ENCODE measurements at regions not wholly inside any gene's neighbourhood (a gene's known extent, or its start where the extent isn't known, plus 50 kb on each side); places are given as distances from the start of the nearest gene placed in this dataset.

DNA sequence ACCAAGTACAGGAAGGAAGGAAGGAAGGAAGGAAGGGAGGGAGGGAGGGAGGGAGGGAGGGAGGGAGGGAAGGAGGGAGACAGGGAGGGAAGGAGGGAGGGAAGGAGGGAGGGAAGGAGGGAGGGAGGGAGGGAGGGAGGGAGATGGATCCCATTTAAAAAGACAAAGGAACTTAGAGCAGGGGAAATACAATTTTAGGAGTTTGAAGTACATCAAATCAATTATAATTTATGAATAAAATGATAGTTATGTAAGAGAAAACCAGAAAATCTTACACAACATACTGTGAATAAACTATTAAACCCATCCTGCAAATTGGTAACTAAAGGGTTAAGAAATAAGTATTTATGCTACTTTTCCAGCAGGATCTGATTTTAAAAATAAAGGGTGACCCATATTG, 475.9 kb downstream of the HDGFL1 start:
- DNase-seq: no peak

DNA sequence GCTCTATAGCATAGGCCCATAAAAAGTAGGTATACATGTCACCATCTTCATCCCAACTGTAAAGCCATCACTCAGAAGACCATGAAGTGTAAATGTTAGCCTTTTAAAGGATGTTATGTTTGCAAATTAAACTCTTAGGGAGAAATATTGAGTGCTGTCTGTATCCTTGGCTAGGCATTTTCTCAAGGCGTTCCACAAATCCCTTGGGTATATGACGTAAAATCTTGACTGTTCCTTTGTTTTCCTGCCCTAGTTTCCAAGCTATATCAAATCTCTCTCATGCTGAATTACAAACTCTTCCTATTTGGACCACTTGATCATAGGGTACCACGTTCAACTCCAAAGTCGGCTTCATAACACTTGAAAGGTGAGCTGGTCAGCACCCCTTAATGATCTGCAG, 486.2 kb downstream of the HDGFL1 start:
- DNase-seq: no peak

DNA sequence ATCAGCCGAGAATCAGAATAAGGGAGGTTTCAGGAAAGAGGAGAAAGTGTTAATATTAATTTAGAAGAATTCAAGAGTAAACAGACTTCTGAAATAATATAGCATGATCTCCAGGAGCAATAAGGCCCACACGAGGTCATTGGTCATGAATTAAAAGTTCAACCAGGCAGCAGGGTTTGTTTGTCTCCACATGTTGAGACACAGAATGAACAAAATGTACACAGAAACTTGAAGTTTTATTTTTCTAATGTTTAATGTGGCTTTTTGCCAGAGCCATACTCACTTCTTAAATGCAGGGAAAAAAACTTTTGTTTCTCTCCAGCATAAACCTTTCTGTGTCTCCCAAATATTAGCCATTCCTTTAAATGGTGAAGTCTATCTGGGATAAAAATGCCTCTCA, 504.5 kb downstream of the HDGFL1 start:
- no peak for DNase-seq

DNA sequence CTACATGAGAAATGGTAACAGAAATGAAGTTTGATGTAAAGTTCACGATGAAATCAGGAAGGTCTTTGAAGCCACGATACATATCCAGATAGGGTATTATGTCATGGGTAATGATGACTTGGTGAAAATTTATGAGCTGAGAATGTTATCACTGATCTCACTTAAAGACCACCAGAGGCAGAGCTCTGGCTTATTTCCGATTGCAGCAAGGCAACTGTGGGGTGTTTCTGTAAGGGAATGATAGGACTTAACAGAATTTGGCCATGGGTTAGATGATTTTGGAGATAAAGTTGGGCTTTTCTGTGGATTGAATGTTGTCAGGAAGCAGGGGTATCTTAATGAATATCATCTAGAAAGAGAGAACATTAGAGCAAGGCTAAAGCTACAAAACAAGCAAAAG, 508.4 kb downstream of the HDGFL1 start:
- no peak for DNase-seq

DNA sequence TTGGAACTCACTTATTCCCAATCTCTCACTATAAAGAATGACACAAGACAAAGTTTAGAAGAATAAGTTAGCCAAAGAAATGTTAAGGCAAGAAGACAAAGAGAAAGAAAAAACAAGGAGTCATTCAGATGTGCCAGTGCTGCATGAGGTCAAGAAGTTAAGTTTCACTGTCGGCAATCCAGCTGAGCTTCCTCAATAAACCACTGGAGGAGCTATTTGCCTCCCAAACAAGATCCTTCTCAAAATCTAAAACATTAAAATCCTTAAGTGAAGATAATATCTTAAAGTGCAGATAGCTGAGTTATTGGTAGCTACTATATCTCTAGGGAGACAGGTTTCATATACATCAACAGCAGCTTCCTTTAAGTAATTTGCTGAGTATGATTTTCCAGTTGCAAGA, 512.3 kb downstream of the HDGFL1 start:
- no peak for DNase-seq

DNA sequence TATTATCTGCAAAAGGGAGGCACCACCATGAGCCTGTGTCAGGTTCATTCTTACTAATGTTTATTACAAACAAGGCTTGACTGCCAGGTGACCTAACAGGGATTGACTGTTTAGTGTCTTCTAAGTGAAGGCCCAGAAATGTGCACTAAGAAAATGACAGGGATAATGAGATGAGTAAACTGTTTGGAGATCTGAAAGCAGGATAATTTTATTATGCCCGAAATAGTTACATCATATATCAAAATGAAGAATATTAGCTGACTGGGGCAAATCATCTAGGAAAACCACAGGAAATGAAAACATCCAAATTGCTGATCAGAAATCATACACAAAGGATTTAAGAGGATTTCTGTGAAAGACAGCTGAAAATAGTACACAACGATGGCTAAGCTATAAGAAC, 516.7 kb downstream of the HDGFL1 start:
- DNase-seq: no peak

DNA sequence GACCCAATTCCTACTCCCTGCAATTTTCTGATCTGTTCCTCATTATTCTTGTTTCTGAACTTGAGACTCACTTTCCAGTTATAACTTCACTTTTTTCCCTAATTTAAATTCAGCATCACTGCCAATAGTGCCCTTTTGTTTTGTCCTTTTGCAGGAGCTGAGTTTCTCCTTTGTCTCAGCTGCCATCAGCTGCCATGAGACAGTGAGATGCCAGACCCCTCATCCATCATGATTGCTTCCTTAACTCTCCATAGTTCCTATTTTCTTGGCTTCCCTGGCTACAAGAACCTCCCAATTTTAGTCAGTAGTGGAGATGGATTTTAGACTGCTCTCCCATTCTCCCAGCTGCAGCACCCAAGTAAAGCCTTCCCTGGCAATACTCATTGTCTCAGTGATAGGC, 518.1 kb downstream of the HDGFL1 start:
- no peak for DNase-seq

DNA sequence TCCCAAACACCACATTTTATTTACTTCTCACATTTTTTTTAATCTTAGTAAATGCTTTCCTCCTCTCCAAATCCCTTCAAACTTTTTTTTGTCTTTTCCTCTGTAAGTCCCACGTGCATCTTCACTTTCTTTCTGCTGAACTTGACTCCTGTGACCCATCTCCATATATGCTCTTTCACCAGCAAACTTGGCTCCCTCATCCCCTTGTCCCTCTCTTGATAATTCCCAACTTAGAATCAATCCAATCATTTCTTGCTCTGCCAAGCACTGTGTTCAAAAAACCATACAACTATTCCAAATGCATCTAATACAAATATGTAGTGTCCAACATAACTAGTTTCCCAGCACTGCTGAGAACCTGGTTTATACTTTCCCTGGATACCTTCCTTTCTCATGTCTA, 519.4 kb downstream of the HDGFL1 start:
- DNase-seq: no peak

DNA sequence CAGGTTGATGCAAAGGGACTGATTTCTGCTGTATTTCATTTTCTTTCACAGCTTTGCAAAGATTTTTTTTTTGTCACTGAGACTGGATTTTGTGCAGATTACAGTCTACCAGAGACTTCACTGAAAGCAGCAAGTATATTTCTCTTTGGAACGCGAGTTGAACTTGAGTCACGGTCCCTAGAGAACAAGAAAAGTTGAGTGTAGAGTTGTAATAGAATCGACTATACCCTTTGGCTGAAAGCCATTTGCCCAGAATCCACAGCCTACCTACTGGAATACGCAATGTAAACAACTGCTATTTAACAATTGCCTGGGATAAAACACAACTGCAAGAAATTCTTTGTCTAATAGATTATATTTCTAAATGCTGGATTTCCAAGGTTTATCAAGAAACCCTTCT, 520.6 kb downstream of the HDGFL1 start:
- no peak for DNase-seq

DNA sequence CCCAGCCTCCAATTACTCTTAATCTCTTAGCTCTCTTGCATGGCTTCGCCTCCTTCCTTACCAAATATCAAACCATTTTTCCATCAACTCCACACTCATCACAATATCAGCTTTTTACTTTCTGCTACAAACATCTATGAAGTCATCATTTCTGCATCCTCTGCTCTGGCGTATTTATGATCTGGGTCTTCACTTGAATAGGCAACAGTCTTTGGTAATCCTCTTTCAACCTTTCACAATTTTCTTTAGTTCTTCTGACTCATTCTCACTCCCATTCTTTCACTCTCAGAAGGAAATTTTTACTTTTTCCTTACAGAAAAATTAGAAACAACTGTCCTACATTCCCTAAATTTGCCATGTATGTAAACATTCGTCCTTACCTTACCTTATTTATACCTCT, 522.4 kb downstream of the HDGFL1 start:
- no peak for DNase-seq

DNA sequence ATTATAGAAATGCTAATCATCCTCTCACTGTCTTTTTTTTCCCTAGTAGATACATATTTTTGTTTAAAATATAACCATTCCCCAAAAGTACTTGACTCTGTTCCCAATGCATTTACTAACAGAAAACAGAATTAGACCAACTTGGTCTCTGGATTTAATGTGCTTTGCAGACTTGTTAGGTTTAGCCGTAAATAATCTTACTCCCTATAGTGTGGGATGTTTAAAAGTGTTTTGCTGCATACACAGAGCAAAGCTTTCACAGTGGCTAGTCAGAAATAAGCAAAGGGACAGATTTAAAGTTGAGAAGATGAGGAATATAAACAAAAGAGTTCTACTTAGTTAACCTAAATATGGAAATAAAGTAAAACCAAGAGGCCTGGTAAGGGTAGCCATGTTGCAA, 527.5 kb downstream of the HDGFL1 start:
- DNase-seq: no peak

DNA sequence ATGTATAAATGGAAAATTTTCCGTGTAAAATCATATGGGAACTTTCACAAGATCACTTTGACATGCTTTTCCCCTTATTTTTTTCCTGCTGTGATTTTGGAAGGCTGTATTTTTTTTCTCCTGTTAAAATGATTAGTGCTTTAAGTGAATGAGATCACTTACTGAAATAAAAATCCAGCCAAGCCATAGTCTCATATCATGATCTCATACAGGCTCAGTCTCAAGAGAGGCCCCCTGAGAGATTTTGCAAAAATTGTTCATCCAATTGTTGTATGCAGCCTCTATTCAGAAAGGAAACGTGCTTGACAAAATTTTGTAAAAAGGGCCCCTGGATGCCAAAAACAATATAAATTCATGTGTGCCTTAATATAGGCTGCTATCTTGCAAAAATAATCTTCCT, 528.2 kb downstream of the HDGFL1 start:
- DNase-seq: no peak

DNA sequence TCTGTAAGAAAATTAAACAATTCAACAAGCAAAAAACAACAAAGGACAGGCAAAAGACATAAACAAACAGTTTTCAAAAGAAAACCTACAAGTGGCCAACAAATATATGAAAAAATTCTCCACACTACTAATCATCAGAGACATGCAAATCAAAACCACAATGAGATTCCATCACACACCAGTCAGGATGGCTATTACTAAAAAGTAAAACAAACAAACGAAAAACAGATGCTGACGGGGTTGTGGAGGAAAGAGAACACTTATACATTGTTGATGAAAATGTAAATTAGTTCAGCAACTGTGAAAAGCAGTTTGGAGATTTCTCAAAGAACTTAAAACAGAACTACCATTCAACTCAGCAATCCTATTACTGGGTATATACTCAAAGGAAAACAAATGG, 537.6 kb downstream of the HDGFL1 start:
- DNase-seq: no peak

DNA sequence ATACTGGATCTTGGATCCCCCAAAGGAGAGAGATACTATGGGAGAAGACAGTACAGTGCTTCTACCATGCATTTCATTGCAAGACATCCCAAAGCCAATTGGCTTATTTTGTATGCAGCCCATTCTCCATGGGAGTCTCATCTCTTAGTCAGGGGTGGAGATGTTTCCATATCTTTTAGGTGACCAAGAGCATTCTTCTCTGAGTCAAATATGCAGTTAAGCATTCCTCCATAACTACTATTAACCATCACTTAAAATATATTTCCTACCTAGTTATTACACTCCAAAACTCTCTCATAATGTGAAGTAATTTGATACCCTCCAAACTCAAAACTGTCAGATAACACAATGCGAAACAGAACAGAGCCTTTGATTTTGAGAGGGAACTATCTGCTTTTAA, 542.6 kb downstream of the HDGFL1 start:
- no peak for DNase-seq

DNA sequence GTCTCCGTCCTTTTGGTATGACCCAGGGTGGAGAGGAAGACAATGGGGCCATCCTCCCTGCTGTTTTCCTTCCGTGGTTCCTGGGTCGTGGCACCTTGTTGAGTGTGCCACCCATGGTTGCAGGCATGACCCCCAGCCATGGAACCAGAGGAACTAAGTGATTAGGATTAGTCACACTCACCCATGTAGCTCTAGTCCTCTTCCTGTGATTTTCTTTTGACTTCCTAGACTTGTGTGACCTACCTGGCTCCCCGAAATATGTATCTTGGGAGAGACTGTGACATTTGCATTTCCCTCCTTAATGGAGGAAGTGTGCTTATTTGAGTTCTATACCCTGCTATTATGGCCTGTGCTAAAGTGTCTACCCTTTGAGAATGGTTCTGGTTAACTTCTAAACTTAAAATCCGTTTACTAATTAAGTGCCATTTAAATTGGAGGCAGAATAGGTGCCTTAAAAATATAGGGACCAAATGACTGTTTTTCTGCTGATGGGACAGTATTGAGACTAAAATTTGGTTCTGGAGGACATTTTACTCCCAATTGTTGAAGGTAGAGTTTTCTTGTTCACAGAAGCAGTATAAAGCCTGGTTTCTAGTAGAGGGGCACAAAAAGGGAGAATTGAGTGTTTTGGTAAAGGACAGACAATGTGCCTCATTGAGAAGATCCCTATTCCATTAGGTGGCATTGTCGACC, 545.6 kb downstream of the HDGFL1 start:
- DNase-seq: no peak

DNA sequence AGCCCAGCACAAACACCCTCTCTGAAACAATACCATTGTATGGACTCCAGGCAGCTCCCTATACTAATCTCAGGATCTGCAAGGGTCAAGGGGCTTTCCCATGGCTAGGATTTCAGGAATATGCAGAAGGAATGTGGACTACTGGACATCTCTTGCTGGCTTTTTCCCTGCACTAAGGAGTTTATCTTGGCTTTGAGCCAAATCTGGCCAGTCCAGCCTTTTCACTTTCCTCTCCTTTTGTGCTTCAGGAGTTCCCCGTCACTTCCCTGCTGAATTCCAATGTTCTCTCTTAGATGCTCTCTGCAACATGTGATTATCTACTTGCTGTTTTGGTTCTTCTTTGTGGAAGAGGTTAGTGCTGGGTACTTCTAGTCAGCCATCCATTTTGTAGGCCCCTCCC, 568.2 kb downstream of the HDGFL1 start:
- DNase-seq: no peak

DNA sequence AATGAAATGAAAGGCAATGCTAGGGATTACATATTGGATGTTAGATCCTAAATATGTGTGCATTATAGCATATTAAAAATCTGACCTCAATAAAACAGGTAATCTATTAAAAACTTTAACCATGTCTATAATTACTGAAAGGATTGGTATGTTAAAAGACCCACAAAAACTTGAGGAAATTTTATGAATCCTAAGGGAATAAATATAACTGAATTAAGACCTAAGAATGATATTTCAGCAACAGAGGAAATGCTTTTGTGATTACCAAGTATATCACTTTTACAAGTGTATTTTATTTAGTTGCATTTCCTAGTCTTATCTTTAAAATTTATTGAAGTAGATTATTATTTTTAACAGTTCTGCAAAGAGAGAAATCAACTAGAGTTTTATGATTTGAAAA, 571.5 kb downstream of the HDGFL1 start:
- no peak for DNase-seq

DNA sequence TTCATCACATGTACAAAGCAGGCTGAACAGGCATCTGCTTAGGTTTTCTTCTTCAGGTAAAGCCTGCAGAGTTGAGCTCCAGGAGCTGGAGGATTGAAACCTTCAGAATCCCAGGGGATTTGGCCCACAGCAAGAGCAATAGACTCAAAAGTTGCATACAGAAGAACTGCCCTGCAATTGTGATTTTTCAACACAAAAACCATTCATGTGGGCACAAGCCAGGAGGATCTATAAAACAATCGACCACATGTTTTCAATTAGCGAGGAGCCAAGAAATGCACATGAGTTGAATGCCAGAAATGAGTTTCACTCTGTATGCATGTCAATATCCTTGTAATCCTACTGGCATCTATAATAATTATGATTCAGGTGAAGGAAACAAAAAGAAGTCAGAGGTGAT, 576.4 kb downstream of the HDGFL1 start:
- DNase-seq: no peak

DNA sequence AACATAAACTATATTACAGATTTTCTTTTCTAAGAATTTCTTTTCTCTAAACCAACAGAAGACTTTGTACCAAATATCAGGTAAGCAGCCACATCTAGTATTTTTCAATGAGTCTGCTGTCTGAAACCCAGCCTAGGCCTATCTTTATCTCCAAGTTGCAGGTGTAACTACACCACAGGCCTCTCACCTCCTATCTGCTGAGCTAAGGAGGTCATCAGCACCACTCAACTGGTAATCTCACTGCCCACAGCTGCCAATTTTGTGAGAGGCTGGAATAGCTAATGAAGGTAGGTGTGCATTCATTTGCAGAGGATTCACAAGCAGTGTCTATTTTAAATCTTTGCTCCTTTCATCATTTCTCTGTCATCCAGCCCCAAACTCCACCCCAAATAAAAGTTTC, 584.8 kb downstream of the HDGFL1 start:
- no peak for DNase-seq

DNA sequence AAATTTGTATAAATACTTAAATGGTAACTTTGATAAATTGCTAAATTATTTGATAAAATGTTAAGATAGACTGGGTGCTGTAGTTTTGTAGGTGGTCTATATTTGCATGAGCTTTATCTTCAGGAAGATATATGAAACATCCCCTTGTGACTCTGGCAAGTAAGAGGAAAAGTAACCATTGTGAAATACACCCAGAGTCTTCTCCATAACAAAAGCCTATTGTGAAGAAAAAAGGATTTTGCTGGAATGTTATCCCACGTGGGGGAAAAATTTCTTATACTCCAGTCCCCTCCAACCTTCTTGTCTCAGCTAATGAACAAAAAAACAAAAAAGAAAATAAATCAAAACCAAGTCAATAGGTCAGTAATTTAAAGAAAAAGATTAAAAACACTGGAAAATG, 600.7 kb downstream of the HDGFL1 start:
- no peak for DNase-seq

DNA sequence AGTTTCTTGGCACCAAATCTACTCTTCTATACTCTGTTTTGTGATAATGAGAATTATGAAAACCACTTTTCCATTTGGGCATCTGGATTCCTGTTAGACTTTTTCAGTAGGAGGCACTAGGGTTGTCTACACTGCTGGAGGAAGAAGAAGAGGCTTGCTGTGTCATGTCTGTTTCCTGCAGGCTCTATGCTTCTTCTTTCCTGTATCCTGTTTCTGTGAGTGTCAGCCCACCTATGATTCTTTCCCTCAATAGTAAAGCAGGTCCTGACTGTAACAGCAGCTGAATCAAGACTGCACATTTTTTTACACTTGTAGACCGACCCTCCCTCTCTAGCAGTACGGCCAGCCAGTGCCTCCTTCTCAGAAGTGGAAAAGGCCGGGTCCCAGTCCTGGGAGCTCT, 603.9 kb downstream of the HDGFL1 start:
- no peak for DNase-seq

DNA sequence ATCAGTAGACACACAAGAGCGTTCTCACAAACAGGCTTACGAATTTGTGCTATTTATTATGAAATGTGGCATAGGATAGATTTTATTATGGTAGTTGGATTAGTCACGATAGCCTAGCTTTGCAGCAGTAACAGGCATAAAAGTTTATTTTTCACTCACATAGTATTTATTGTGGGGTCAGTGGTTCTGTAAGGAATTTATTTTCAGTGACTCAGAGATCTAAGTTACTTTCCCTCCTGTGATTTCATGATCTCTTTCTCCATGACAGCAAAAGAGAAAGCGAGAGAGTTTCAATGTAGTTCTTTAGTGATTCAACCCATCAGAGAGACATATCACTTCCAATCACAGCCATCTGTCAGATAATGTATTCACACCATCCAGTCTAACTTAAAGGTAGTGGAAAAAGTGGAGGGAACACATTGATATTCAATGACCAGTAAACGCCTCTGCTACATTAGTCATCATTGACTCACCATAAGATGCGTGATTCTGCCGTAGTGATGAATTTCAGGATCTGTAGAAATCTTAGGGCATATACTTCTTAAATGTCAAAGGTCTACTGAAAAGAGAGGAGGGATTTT, 605.5 kb downstream of the HDGFL1 start:
- no peak for DNase-seq

DNA sequence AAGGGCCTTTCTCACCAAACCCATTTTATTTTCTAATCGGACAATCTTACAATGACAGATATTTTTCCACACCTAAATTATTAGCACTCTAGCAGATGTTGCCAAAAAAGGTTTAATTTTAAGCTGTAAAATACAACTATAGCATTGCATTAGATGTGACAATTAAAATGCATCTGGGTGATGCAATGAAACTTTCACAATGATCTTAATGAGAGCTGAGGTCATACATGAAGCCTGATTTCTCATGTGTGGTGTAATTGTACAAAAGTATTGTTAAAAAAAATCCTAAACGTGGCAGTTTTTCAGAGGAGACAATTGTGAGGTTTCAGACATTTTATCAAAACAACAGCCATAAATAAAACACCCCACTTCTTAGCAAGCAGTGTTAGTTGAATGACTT, 606.0 kb downstream of the HDGFL1 start:
- no peak for DNase-seq

DNA sequence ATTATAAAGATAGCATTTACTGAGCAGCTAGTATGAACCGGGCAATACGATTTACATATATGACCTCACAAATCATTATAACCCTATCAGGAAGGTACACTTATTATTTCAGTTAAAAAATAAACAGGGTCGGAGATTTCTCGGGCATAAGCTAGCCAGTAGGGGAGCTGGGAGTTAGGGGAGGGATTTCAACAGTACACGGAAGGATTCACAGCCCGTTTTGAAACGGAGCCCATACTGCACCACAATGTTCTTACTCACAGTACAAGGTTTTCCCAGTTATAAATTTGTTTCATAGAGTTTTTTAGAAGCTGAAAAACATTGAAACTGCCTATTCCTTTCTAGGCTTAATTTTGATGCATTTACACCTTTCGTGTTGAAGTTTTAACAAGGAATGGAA, 607.1 kb downstream of the HDGFL1 start:
- no peak for DNase-seq

DNA sequence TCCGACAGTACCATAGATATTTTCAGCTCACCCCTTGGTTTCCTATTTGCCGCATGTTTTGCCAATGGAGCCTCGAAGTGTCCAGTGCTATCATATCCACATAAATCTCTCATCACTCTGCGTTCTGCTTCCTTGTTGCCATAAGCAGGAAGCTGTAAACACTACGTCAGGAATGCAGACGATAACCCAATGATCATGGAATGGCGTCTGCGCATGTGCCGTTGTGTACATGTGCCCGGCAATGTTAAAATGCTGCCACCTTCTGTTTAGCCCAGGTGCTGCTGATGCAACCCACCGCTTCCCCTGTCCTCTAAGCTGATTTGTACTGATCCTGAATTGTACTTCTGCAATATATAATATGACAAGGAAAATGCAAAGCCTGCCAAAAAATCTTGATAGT, 607.5 kb downstream of the HDGFL1 start:
- no peak for DNase-seq

Data from activated CD4-positive, alpha-beta T cell treated with anti-CD3 and anti-CD28 coated beads, Interleukin-2, amount 50 U/mL, for 1 hour (primary cell).